Loucy (cell line): ENCODE measurements at regions not wholly inside any gene's neighbourhood (a gene's known extent, or its start where the extent isn't known, plus 50 kb on each side); places are given as distances from the start of the nearest gene placed in this dataset.

ENCODE experiments used
- CTCF ChIP-seq: fragments of 200-600 bp; sonication (generic); conservative IDR thresholded peaks from 2 replicates; pipeline ENCODE4 v1.5.1; 2014; ENCODE audit warnings: mild to moderate bottlenecking, antibody characterized with exemption, low read length
- EZH2phosphoT487 ChIP-seq: fragments of 200-600 bp; IDR thresholded peaks from 2 replicates; pipeline ENCODE4 v1.6.1; 2018; ENCODE audit warnings: antibody characterized with exemption, mild to moderate bottlenecking, moderate library complexity, borderline replicate concordance

GRCh38 chr12:58761308-58761707, 159.0 kb downstream of the LRIG3 start:
- TF ChIP-seq CTCF, result no peak
- no peak for TF ChIP-seq EZH2phosphoT487
